ENCODE measurements at regions not wholly inside any gene's neighbourhood (a gene's known extent, or its start where the extent isn't known, plus 50 kb on each side); places are given as distances from the start of the nearest gene placed in this dataset.

GRCh38 chr10:45505311-45505710, 131.3 kb downstream of the ALOX5 start:
- Mint-ChIP-seq H3K27ac (peak overlapping the region; percentile 43), H3K9me3 (no peaks in the 10 kb centered on the region), H3K27me3 (no peaks in the 10 kb centered on the region), H3K4me3 (no peak overlapping the region), H3K4me1 (peaks cover 8 to 14% of the 10 kb centered on the region in 2 donors), H3K36me3 (peaks cover 1 to 3% of the 10 kb centered on the region in 2 donors)
- DNase-seq (no peak), ATAC-seq (replicated peaks) (no peak)

GRCh38 chr10:45502458-45502857, 128.4 kb downstream of the ALOX5 start:
- DNase-seq (no peak), ATAC-seq (replicated peaks) (no peak)
- Mint-ChIP-seq H3K27ac (peak overlapping the region; percentile 3), H3K4me3 (no peak overlapping the region), H3K4me1 (peaks cover 7 to 15% of the 10 kb centered on the region in 2 donors), H3K36me3 (peaks cover 6 to 7% of the 10 kb centered on the region in 2 donors), H3K9me3 (no peaks in the 10 kb centered on the region), H3K27me3 (no peaks in the 10 kb centered on the region)

GRCh38 chr10:45501791-45502190, 127.8 kb downstream of the ALOX5 start:
- Mint-ChIP-seq H3K4me3 (no peak overlapping the region), H3K9me3 (peaks cover 0 to 4% of the 10 kb centered on the region in 2 donors), H3K4me1 (peaks cover 9 to 21% of the 10 kb centered on the region in 2 donors), H3K27ac (no peak overlapping the region), H3K27me3 (no peaks in the 10 kb centered on the region), H3K36me3 (peaks cover 8 to 12% of the 10 kb centered on the region in 2 donors)
- DNase-seq (no peak), ATAC-seq (replicated peaks) (no peak)

- Mint-ChIP-seq H3K4me1 (peaks cover 9 to 21% of the 10 kb centered on the region in 2 donors), H3K4me3 (no peak overlapping the region), H3K9me3 (peaks cover 1 to 5% of the 10 kb centered on the region in 2 donors), H3K27me3 (no peaks in the 10 kb centered on the region), H3K27ac (no peak overlapping the region), H3K36me3 (peaks cover 11 to 15% of the 10 kb centered on the region in 2 donors)
- no peak for DNase-seq
- no peak for ATAC-seq (replicated peaks)
Observed at GRCh38 chr10:45500798-45501197, 126.8 kb downstream of the ALOX5 start.

- Mint-ChIP-seq H3K4me1 (peaks cover 9 to 21% of the 10 kb centered on the region in 2 donors), H3K27ac (no peak overlapping the region), H3K9me3 (peaks cover 6 to 9% of the 10 kb centered on the region in 2 donors), H3K4me3 (no peak overlapping the region), H3K36me3 (peaks cover 14 to 20% of the 10 kb centered on the region in 2 donors), H3K27me3 (no peaks in the 10 kb centered on the region)
- DNase-seq, result no peak
- ATAC-seq (replicated peaks), result no peak
Observed at GRCh38 chr10:45500304-45500703, 126.3 kb downstream of the ALOX5 start.

GRCh38 chr10:45495438-45496152, 121.6 kb downstream of the ALOX5 start:
- Mint-ChIP-seq H3K27ac (peak overlapping the region; percentile 81), H3K9me3 (peaks cover 8 to 11% of the 10 kb centered on the region in 2 donors), H3K4me3 (no peak overlapping the region), H3K4me1 (peaks cover 13 to 30% of the 10 kb centered on the region in 2 donors), H3K36me3 (peaks cover 30 to 48% of the 10 kb centered on the region in 2 donors), H3K27me3 (no peaks in the 10 kb centered on the region)
- ATAC-seq (replicated peaks), result no peak
- no peak for DNase-seq

Measured in stimulated activated naive B cell treated with anti-CD40 and anti-IgM and Interleukin-4, amounts not matched to agents 10 μg/mL and 1 μg/mL and 100 μg/mL, for 72 hours (primary cell).